ENCODE measurements at regions not wholly inside any gene's neighbourhood (a gene's known extent, or its start where the extent isn't known, plus 50 kb on each side); places are given as distances from the start of the nearest gene placed in this dataset.
A peak's percentile ranks its signal among the peaks of the same experiment; 100 is the strongest.

DNA sequence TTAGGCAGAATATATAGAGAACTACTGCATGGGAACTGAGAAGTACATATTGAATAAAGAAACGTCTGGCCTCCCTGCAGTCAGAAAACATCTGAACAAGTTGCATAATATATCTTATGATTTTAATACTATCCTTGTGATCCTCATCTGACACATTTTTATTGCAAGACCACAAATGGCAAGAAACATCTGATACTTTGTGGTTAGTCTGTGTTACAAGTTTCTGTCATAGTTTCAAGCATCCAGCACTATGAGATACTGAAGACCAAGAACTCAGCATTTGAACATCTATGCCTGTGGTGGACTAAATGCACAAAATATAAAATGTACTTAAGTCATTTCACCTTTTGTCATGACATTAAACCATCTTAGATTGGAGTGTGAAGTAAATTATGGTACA lies 1175.8 kb upstream of the MIR17HG start:
- DNase-seq (ENCODE audit: low read depth): no peak

DNA sequence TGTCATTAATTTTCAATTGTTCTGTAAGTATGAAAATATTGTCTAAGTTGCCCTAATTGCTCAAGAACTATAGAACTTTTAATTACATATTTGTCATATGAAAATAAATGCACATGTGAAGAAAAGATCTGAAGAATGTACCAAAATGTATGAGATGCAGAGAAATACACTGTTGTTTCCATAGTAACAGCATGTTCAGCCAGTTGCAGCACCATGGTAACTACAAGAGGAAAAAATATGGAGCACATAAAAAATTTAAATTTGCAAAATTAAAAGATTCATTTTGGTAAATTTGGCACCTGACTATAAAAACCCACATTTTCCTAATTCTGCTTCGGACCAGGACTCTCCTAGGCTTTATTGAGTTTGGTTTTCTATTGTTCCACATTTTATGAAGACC lies 1170.0 kb upstream of the MIR17HG start:
- no peak for DNase-seq (ENCODE audit: low read depth)

DNA sequence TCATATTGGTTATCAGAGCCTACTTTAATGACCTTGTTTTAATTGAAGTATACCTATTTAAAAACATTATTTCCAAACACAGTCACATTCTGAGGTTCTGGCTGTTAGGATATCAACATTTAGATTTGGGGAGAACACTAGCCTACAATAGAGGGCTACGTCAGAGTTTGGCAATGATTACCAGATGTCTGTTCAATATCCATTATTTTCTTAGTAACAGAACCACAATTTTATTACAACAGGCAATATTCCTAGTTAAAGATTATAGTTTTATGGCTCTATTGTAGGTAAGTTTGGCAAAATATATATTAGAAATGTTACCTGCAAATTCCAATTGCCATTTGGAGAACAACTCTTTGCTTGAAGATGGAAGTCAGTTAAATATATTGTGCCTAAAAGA lies 1163.1 kb upstream of the MIR17HG start:
- DNase-seq (ENCODE audit: low read depth): no peak

DNA sequence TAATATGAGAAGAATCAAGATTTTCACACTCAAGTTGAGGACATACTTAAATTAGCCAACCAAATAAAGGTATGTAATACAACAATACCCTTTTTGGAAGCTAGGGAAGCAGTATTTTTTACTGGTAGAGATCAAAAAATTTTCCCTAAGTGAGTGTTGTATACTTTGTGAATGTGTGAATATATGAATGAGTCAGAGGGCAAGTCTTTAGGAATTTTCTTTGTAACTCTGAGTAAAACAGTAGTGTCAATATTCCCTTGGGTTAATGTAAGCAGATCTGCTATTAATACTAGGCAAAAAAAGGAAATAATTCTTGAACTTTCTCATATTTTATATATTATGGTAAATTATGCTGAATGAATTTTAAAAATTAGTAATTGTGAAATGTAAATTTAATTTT lies 1161.8 kb upstream of the MIR17HG start:
- no peak for DNase-seq (ENCODE audit: low read depth)

DNA sequence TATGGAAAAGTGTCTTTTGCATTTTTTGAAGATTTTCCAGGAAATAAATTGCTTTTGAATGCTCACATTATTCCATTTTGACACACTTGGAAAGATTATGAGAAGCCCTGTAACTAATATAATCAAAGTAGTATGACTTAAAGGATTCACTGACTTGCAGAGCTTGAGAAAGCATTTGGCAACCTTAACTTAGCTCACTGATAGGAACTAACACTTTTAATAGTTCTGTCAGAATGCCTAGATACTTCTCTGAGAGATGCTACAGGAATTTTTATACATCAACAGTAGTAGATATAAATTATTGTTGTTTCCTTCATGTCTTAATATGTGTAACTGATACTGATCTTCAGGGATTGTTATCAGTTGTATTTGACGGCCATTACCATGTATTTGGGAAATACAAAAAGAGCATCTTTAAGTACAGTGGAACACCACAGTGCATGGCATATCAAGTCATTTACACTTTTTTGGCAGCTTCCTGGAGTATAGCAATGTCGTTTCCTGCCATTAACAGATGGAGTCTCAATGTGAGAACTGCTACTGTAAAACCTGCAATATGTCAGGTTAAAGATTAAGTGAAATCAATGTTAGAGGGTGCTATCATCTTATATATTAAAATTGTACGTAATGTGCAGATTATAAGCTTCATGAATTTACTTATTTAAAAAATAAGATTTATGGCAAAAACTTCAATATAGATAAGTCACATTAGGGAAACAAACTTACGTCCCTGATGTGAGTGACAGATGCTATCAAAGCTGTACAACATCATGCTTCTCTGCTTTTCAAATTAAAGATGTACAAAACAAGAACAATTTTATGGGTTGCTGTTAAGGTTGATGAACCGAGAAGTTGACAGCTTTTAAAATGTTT lies 1159.8 kb upstream of the MIR17HG start:
- DNase-seq (ENCODE audit: low read depth): no peak

DNA sequence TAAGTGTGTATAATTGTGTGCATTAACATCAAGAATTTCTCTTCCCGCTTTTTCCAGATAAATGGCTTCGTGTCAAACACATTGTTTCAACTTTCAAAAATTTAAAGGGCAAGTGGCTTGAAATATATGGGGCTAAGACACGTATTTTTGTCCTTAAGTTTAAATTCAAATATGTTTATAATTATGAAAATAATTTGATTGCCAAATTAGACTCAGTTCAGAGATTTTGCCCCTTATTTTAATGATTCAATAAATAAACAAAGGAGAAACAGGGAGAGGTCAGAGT lies 1159.2 kb upstream of the MIR17HG start:
- no peak for DNase-seq (ENCODE audit: low read depth)

DNA sequence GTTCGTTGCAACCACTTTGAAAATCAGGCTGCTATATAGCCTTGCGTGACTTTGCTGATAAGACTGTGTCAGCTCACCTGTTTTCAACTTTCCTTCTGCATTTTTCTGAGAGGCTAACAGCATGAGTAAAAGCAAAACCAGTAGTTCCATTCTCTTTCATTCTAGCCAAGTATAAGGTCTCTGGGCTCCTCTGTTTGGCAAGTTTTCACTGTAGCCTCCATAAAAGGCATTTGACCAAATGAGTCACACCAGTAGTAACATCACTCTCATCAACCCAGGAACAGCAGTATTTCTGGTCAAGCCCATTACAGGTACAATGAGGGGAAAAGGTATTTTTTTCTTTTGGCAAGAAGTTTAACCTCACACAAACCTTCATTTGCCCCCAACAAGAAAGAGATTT lies 1149.8 kb upstream of the MIR17HG start:
- no peak for DNase-seq (ENCODE audit: low read depth)

DNA sequence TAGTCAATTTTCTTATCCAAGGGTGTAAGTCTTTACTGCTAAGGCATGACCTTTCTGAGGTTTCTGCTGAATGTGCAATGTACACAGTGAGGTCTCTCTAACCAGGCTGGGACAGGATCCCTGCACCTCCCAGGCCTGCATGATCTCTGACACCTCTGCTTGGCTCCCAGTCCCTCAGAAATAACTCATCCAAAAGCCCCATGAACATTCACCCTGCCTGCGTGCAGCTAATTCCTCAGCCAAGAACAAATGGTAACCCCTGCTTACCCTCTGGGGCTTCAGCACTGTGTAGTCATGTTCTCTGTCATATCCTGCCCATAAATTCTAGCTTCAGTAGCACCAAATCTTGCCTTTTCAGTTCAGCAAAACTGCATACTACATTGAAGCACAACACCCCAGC lies 1146.3 kb upstream of the MIR17HG start:
- DNase-seq (ENCODE audit: low read depth): no peak

DNA sequence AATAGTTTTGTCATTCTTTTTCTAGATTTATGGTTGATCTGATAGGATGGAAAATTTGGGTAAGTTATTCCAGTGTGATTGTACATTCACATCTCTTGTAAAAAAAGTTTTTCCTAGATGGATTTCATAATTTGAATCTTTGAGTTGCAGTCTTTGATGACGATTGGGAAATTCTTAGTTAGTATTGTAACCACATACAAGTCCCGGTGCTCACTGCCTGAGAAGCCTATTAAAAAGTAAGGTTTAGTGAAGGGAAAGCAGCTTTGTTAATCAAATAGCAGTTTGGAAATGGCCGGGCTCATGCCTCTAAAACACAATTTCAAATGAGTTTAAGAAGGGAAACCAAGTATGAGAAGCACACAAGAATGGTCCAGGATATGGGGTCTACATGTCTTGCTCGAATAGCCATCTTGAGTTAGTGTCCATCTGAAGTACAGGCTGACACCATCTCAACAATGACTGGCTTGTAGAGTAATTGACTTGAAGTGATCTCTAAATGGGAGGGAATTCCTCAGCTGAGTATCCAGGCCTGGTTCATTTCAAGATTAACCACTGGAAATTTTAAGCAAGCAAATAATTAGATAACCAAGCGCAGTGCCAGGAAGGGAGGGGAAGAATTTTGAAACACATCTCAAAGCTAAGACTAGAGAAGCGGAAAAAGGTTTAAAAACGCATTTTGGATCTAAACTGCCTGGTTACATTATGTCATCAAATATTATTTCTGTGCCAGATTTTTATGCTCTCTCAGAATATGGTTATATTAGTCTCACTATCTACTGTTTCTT lies 1145.6 kb upstream of the MIR17HG start:
- no peak for DNase-seq (ENCODE audit: low read depth)

DNA sequence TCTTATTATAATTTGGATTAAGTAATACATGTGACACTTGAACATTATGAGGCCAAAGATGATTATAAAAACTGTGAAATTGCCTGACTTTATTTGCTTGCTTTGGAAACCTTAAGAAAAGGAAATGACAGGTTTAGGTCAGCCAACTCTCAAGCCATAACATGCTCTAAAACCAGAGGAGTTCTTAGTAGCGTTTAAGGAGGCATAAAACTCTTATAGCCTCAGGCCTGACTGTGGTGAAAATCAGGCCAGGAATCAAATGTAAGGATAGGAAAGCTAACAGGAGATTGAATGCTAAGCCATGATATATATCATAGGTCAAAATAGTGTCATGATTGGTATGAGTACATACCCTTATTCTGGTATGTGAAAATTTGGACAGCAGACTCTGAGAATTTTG lies 1142.4 kb upstream of the MIR17HG start:
- no peak for DNase-seq (ENCODE audit: low read depth)

DNA sequence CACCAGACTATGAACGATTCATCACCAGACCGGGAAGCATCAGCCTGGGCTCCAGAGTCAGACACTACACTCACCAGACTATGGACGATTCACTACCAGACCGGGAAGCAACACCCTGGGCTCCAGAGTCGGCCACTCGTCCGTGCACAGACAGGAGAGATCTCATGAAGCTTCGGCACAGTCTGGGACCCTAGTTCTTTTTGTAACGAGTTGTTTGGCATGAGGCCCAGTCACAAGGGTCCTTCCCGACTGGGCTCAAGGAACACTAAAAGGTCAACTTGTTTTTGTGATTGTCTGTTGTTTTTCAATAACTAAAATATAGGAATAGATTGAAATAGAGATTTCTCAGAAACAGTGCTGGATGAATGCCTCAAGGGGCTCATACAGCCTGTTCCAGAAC lies 1141.6 kb upstream of the MIR17HG start:
- DNase-seq (ENCODE audit: low read depth): no peak

DNA sequence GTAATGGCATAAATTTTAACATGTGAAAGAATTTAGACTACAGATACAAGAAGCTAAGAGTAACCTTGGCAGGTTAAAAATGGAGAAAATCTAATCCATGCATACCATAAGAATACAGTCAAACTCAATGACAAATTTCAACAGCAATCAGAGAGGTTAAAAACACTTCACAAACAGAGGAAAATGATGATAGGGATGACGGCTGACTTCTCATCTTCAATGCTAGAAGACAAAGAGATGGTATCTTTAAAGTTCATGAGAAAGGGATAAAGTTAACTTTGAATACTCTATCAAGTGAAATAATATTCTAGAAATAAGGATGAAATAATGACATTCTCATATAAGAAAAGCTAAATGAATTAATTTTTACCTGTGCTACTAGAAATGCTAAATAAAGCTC lies 1130.2 kb upstream of the MIR17HG start:
- DNase-seq (ENCODE audit: low read depth): no peak

DNA sequence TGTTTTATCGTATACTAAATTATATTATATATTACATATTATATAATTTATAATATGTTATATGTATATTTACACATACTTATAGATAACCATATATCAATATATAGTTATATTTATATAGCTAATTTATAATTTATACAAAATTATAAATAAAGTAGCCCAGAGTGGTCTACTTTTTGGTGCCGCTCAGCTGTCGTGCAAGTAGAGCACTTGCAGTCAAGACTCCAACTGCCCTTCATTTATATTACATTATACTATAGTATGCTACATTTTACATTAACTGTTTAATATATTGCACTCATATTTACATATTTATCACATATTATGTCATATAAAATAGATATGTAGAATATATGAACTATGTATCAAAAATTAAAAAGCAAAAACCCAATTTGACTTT lies 1124.7 kb upstream of the MIR17HG start:
- no peak for DNase-seq (ENCODE audit: low read depth)

DNA sequence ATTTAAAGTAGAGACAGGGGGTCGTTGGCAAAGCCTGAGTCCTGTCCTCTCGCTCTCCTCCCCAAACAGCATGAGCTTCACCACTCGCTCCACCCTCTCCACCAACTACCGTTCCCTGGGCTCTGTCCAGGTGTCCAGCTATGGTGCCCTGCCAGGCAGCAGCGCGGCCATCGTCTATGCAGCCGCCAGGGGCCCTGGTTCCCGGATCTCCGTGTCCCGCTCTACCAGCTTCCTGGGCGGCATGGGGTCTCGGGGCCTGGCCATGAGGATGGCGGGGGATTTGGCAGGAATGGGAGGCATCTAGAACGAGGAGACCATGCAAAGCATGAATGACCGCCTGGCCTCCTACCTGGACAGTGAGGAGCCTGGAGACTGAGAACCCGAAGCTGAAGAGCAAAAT lies 1117.2 kb upstream of the MIR17HG start:
- no peak for DNase-seq (ENCODE audit: low read depth)

DNA sequence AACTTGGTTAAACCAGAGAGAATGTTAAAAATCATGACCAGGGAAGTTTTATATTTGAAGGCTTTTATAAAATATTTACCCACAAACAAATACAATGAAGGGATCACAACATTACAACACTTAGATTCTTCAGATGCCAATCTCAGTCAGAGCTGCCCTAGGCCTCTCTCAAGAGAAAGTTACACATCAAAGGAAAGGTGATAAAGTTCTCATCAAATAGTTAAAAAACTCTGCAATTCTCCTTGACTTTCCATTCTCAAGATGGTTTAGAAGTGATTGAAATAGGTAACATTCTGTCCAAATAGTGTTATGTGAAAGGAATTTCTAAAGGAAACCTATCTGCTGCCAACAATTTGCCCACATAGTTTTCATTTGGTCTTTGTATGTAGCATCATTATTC lies 1115.2 kb upstream of the MIR17HG start:
- no peak for DNase-seq (ENCODE audit: low read depth)

DNA sequence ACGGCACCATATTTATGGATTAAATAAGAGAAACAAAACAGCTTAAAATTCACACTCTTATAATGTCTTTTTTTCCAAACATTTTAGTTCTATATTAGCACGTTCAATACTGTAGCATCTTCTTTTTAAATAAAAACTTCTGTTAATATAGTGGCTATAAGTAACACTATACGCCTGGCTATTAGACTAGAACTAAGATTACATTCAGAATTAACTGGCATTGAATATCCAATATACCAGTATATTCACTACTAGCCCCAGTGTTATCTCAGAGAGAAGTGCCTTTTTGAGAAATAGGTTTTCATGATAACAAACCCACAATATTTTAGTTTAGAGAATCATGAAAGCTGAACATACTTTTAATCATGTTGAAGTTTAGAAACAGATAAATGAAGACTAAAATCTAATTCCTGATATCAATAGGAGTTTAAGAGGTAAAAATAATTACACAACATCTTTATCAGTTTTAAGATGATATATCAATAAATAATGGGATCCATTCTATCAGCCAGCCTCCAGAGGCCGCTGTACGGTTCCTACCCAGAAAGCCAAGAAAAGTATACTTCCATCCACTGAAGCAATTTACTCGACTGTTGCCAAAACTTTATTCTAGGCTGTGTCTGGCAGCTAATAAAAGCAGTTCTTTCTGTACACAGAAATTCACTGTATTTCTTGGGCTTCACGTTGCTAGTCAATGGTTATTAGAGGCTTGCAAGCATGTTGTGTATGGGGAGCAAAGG lies 1113.4 kb upstream of the MIR17HG start:
- DNase-seq (ENCODE audit: low read depth): peak; percentile 3

DNA sequence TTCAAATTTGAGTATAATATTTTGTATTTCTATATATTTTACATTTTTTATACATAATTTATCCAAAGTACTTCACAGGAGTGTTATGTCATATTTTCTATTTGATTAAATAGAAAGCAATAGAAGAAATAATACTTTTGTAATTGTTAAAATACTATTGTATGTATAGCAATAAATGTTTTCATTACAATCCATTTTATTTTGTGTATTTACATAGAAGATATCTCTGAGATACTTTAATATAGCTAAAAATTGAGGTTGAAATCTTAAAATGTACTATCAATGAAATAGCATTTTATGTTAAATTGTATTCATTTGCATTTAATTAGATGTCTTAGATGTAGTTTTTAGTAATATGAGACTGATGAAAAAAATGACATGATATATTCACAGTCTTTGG lies 1109.6 kb upstream of the MIR17HG start:
- DNase-seq (ENCODE audit: low read depth): no peak

DNA sequence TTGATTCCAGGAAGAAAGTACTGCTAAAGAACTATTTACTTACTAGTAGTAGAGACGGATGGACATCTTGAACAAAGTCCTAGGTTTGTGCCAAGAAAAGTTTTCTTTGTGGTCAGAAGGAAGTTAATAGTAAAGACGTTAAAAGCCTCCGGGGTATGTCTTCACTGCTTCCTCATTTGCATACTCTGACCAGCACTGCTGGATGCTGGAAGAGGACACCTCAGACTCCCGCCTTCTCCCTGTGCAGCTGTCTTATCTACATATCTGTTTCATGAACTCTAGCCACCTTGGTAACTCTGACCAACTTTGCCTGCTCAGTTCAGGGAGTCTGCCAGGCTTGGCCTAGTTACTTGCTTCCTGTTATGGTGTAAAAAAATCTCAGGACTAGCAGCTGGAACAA lies 1109.1 kb upstream of the MIR17HG start:
- DNase-seq (ENCODE audit: low read depth): no peak

DNA sequence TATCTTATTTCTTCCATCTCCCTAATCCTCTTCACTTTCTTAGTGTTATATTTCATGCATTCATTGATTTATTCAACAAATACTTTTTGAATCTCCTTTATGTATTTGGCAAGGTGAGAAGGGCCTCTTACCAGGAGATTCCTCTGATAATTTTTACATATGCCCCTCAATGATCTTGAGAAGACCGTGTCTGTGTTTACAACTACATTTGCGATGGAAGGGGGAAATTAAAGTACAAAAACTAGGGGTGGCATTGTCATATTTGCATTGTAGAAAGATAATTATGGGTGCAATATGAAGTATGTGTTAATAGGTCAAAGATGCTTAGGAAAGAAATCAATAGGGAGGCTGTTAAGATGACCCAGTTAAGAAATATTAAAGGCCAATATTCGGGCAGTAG lies 1108.4 kb upstream of the MIR17HG start:
- no peak for DNase-seq (ENCODE audit: low read depth)

DNA sequence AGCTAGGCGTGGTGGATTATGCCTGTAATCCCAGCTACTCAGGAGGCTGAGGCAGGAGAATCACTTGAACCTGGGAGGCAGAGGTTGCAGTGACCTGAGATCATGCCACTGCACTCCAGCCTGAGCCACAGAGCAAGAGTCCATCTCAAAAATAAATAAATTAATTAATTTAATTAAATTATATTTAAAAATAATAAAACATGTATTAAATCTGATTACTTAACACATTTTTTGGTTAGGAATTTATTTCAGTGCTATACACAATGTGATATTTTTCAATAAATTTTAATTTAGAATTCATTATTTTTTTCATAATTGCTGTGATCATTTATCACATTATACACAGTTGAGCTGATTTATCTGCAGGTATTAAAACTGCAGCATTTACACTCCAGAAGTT lies 1101.5 kb upstream of the MIR17HG start:
- DNase-seq (ENCODE audit: low read depth): no peak

DNA sequence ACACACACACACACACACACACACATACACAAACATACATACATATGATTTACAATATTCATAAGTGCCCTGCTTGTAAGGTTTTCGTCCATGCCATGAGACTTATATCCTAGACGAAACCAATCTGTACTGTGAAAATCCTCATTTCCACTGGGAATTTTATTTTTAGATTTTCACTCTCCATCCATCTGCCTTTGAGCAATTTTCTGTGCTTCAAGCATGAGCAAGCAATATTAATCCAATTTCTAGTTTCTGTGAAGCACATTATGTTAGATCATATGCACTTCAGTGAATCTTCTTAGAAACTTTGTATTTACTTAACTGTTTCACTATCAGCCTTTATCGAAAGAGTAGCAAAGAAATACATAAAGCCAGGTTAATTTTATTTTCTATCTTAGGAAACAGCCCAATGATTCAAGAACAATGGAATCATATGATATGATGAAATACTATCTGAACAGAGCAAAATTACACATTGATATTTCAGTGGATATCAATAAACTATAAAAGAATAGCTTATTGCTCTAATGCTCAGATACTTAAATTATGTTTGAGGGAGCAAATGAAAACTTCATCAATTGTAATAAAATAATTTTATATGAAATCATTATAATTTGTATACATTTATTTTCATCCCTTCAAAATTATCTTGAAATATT lies 1100.7 kb upstream of the MIR17HG start:
- no peak for DNase-seq (ENCODE audit: low read depth)

DNA sequence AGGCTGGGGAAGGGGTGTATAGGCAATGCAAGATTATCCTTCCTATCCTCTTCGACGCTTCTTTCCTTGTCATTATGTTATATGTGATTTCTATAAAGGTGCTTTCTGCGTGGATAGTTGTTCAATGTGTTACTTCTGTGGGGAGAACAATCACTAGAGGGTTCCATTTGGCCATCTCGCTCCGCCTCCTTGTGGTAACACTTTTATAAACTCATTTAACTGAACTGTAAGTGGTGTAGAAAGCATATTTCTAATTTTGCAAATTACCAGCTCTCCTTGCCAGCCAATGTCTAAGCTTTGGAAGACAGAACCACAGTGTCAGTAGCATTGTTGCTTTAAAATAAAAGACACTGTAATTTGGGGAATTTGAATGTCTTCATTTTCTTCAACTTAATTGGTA lies 1093.7 kb upstream of the MIR17HG start:
- no peak for DNase-seq (ENCODE audit: low read depth)

DNA sequence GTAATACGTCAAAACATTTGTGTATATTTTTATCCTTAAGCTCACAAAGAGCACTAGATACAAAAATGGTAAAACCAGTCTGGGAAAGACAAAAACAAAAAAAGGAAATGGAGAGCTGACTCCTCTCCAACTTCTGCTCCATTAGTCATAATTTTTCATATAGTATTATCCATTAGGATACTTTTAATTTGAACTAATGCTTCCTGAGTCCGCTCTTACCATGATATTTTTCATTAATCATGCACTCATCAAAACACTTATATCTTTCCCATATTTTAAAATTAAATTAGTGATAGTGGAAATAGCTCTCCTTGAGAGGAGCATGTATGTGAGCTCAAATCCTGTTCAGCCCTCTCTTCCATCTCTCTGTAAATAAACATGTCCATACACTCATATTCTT lies 1093.0 kb upstream of the MIR17HG start:
- no peak for DNase-seq (ENCODE audit: low read depth)
